Subcutaneous abdominal adipose tissue (tissue), 5 donors: ENCODE measurements at regions not wholly inside any gene's neighbourhood (a gene's known extent, or its start where the extent isn't known, plus 50 kb on each side); places are given as distances from the start of the nearest gene placed in this dataset.

Experiments
- H3K27ac ChIP-seq: one replicate; pipeline ENCODE4 v1.7.0; 2013; ENCODE audit warnings: low read depth, mild to moderate bottlenecking, inconsistent platforms, low read length, moderate library complexity
- H3K27me3 ChIP-seq, 5 donors: one replicate each; pipeline ENCODE4 v1.7.0; 2013; ENCODE audit warnings: low read length in 5 of 5, inconsistent platforms in 1 of 5; ENCODE audit not compliant: control insufficient read depth in 5 of 5, insufficient read depth in 4 of 5
- H3K36me3 ChIP-seq, 5 donors: one replicate each; pipeline ENCODE4 v1.7.0; 2013; ENCODE audit warnings: low read length in 5 of 5; ENCODE audit not compliant: control insufficient read depth in 5 of 5, insufficient read depth in 5 of 5
- H3K4me1 ChIP-seq, 5 donors: one replicate each; pipeline ENCODE4 v1.7.0; 2013; ENCODE audit warnings: low read length in 5 of 5, mild to moderate bottlenecking in 3 of 5, moderate library complexity in 1 of 5; ENCODE audit not compliant: control insufficient read depth in 5 of 5, insufficient read depth in 5 of 5
- H3K4me3 ChIP-seq, 5 donors: one replicate each; pipeline ENCODE4 v1.7.0; 2013; ENCODE audit warnings: low read length in 5 of 5, low read depth in 1 of 5
- H3K9ac ChIP-seq, 5 donors: one replicate each; pipeline ENCODE4 v1.7.0; 2013; ENCODE audit warnings: low read length in 5 of 5, mild to moderate bottlenecking in 4 of 5, moderate library complexity in 3 of 5
- H3K9me3 ChIP-seq, 5 donors: one replicate each; pipeline ENCODE4 v1.7.0; 2013; ENCODE audit warnings: low read length in 5 of 5; ENCODE audit not compliant: control insufficient read depth in 5 of 5
- donor health status: healthy.
- donor health status: healthy.
- donor health status: healthy.
- donor health status: healthy.
- donor health status: healthy.

- H3K27me3 ChIP-seq: no peaks in the 10 kb centered on the region
- no peak overlapping the region for H3K27ac ChIP-seq
- H3K36me3 ChIP-seq: no peaks in the 10 kb centered on the region
- no peak overlapping the region for H3K4me3 ChIP-seq
- H3K9ac ChIP-seq: no peak overlapping the region
- H3K4me1 ChIP-seq: peaks cover 0 to 5% (median 0%) of the 10 kb centered on the region in 5 donors
- H3K9me3 ChIP-seq: peaks cover 0 to 7% (median 0%) of the 10 kb centered on the region in 5 donors
Observed at GRCh38 chr2:8158711-8159110, 523.1 kb upstream of the ID2 start.

- Histone ChIP-seq H3K4me1 (peaks cover 0 to 5% (median 0%) of the 10 kb centered on the region in 5 donors), H3K9me3 (peaks cover 0 to 7% (median 0%) of the 10 kb centered on the region in 5 donors), H3K9ac (no peak overlapping the region), H3K27me3 (no peaks in the 10 kb centered on the region), H3K4me3 (no peak overlapping the region), H3K27ac (no peak overlapping the region), H3K36me3 (no peaks in the 10 kb centered on the region)
Observed at GRCh38 chr2:8159211-8159965, 522.5 kb upstream of the ID2 start.

- Histone ChIP-seq H3K36me3 (no peaks in the 10 kb centered on the region), H3K4me1 (peaks cover 0 to 5% (median 0%) of the 10 kb centered on the region in 5 donors), H3K4me3 (no peak overlapping the region), H3K27me3 (no peaks in the 10 kb centered on the region), H3K9me3 (peaks cover 0 to 7% (median 0%) of the 10 kb centered on the region in 5 donors), H3K27ac (no peak overlapping the region), H3K9ac (no peak overlapping the region)
Observed at GRCh38 chr2:8159966-8160603, 521.8 kb upstream of the ID2 start.

- peaks cover 0 to 5% (median 0%) of the 10 kb centered on the region in 5 donors for H3K4me1 ChIP-seq
- H3K27me3 ChIP-seq: no peaks in the 10 kb centered on the region
- peaks cover 0 to 7% (median 0%) of the 10 kb centered on the region in 5 donors for H3K9me3 ChIP-seq
- no peak overlapping the region for H3K4me3 ChIP-seq
- no peaks in the 10 kb centered on the region for H3K36me3 ChIP-seq
- H3K9ac ChIP-seq: no peak overlapping the region
- no peak overlapping the region for H3K27ac ChIP-seq
Observed at GRCh38 chr2:8160959-8161358, 520.9 kb upstream of the ID2 start.

- H3K27ac ChIP-seq: no peak overlapping the region
- no peaks in the 10 kb centered on the region for H3K36me3 ChIP-seq
Observed at GRCh38 chr2:8162552-8162951, 519.3 kb upstream of the ID2 start.

GRCh38 chr2:8165550-8165949, 516.3 kb upstream of the ID2 start:
- Histone ChIP-seq H3K9ac (no peak overlapping the region), H3K27me3 (no peaks in the 10 kb centered on the region), H3K9me3 (no peaks in the 10 kb centered on the region), H3K27ac (no peak overlapping the region), H3K4me3 (no peak overlapping the region), H3K36me3 (no peaks in the 10 kb centered on the region), H3K4me1 (no peaks in the 10 kb centered on the region)

More at GRCh38 chr2:8162552-8162951, 519.3 kb upstream of the ID2 start:
- no peaks in the 10 kb centered on the region for H3K9me3 ChIP-seq
- H3K9ac ChIP-seq: no peak overlapping the region
- peaks cover 0 to 5% (median 0%) of the 10 kb centered on the region in 5 donors for H3K4me1 ChIP-seq
- no peak overlapping the region for H3K4me3 ChIP-seq
- no peaks in the 10 kb centered on the region for H3K27me3 ChIP-seq

- Histone ChIP-seq H3K9ac (no peak overlapping the region), H3K27me3 (no peaks in the 10 kb centered on the region), H3K27ac (no peak overlapping the region)
Observed at GRCh38 chr2:8168022-8168717, 513.7 kb upstream of the ID2 start.

GRCh38 chr2:8168876-8169424, 512.9 kb upstream of the ID2 start:
- Histone ChIP-seq H3K27ac (no peak overlapping the region), H3K9me3 (no peaks in the 10 kb centered on the region), H3K27me3 (no peaks in the 10 kb centered on the region)

More at GRCh38 chr2:8168022-8168717, 513.7 kb upstream of the ID2 start:
- Histone ChIP-seq H3K4me3 (no peak overlapping the region), H3K36me3 (no peaks in the 10 kb centered on the region), H3K4me1 (no peaks in the 10 kb centered on the region), H3K9me3 (no peaks in the 10 kb centered on the region)

GRCh38 chr2:8169443-8169842, 512.4 kb upstream of the ID2 start:
- no peak overlapping the region for H3K4me3 ChIP-seq
- H3K36me3 ChIP-seq: no peaks in the 10 kb centered on the region
- peaks cover 0 to 9% (median 0%) of the 10 kb centered on the region in 5 donors for H3K4me1 ChIP-seq
- no peaks in the 10 kb centered on the region for H3K27me3 ChIP-seq
- no peak overlapping the region for H3K9ac ChIP-seq
- H3K27ac ChIP-seq: no peak overlapping the region
- no peaks in the 10 kb centered on the region for H3K9me3 ChIP-seq

More at GRCh38 chr2:8168876-8169424, 512.9 kb upstream of the ID2 start:
- Histone ChIP-seq H3K9ac (no peak overlapping the region), H3K36me3 (no peaks in the 10 kb centered on the region), H3K4me1 (peaks cover 0 to 7% (median 0%) of the 10 kb centered on the region in 5 donors), H3K4me3 (no peak overlapping the region)
